Inflammatory macrophage treated with lipopolysaccharide for 4 hours (primary cell): ENCODE measurements at regions not wholly inside any gene's neighbourhood (a gene's known extent, or its start where the extent isn't known, plus 50 kb on each side); places are given as distances from the start of the nearest gene placed in this dataset.
"Not testable (repeated sequence)": the region's sequence is repeated elsewhere in the genome, so short reads cannot be mapped to it uniquely, and the experiment has no call there.

Source experiments
- DNase-seq: peaks from one replicate; pipeline ENCODE4 v3.0.0-alpha.2; 2020

DNA sequence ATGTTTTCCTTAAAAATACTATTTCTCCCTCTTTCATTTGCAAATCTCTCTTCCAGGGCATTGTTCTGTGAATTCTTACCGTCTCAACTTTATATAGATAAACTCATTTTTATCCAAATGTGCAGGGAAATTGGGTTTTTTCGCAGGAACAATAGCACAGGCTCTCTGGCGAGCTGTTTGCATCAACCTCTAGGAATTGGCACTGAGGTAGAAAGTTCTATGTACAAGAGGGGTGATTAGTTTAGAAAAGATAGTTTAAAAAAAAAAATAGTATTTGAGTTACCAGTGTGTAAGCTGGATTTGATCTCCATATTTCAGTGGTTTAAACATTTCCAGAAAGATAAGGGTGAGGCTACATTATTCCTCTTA lies 129.7 kb upstream of the BTN3A2 start:
- no peak for DNase-seq

- DNase-seq: not testable (repeated sequence)
Observed at GRCh38 chr6:26239415-26239814, 125.6 kb upstream of the BTN3A2 start.

GRCh38 chr6:26240157-26241032 lies 124.6 kb upstream of the BTN3A2 start:
- peak; percentile 82 for DNase-seq

DNA sequence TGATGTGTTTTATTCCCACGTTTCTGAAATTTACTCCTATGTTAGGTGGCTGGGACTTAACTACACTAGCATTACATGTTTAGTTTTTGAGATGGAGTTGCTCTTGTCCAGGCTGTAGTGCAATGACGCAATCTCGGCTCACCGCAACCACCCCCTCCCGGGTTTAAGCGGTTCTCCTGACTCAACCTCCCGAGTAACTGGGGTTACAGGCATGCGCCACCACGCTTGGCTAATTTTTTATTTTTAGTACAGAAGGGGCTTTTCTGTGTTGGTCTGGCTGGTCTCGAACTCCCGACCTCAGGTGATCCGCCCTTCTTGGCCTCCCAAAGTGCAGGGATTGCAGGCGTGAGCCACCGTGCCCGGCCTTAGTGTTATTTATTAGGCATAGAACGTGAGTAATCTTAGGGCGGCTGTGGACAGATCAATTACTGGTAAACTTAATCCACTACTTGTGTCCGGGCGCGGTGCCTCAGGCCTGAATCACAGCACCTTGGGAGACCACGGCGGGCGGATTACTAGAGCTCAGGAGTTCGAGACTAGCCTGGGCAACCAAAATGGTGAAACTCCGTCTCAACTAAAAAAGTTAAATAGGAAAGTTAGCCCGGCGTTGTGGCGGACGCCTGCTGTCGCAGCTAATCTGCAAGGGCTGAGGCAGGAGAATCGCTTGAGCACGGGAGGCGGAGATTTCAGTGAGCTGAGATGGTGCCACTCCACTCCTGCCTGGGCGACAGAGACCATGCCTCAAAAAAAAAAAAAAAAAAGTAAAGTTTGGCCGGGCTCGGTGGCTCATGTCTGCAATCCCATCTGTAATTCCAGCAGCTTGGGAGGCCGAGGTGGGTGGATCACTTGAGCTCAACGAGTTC lies 123.7 kb upstream of the BTN3A2 start:
- DNase-seq: peak; percentile 65

- no peak for DNase-seq
Observed at GRCh38 chr6:26243132-26243531, 121.9 kb upstream of the BTN3A2 start.

DNA sequence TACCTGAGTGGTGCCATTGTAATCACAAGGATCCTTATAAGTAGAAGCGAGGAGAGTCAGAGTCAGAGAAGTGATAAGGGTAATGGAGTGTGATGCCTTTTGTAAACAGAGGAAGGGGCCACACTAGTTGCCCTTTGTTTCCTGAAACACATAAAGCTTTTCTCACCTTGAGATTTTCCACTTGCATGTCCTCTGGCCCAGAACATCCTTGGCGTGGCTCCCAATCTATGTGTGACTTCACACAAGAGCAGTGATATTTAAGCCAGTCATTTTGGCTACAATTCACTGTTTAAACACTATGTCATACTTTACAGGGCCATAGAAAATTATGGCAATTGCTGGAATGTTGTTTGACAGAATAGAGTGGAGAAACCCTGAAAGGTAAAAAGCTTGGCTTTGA lies 121.2 kb upstream of the BTN3A2 start:
- DNase-seq: no peak

GRCh38 chr6:26246058-26246457 lies 118.9 kb upstream of the BTN3A2 start:
- no peak for DNase-seq

DNA sequence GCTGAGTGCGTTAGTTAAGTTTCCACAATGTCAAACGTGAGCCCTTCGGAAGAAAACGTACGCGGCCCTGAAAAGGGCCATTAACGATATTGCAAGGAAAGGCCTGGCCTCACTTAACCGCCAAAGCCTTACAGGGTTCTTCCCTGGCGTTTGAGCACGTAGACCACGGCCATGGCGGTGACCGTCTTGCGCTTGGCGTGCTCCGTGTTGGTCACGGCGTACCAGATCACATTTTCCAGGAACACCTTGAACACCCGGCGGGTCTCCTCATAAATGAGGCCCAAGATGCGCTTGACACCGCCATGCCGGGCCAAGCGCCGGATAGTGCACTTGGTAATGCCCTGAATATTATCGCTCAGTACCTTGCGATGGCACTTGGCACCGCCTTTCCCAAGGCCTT lies 118.4 kb upstream of the BTN3A2 start:
- DNase-seq: no peak

DNA sequence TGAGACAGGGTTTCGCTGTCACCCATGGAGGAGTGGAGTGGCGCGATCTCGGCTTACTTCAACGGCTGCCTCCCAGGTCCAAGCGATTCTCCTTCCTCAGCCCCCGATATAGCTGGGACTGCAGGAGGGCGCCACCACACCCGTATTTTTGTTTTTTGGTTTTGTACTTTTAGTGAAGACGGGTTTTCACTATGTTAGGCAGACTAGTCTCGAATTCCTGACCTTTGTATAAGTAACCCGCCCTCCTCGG lies 115.4 kb upstream of the BTN3A2 start:
- peak; percentile 58 for DNase-seq

DNA sequence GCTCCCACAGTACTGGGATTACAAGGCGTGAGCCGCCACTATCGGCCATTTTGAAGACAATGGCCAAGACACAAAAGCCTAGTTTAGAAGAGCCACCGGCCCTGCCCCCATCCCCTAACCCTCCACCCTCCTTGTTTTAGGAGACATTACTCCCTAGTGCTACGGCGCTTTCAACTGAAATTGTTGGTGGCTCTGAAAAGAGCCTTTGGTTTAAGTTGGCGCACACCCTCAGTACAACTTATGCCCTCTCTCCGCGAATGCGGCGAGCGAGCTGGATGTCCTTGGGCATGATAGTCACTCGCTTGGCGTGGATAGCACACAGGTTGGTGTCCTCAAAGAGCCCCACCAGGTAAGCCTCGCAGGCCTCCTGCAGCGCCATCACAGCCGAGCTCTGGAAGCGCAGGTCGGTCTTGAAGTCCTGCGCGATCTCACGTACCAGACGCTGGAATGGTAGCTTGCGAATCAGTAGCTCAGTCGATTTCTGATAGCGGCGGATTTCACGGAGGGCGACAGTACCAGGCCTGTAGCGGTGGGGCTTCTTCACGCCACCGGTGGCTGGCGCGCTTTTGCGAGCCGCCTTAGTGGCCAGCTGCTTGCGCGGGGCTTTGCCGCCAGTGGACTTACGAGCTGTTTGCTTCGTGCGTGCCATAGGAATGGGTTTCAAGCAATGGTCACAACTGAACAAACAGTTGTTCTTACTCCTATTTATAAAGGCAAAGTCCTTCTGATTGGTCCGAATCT lies 114.9 kb upstream of the BTN3A2 start:
- DNase-seq: peak; percentile 66

- peak; percentile 50 for DNase-seq
Observed at GRCh38 chr6:26250698-26251044, 114.3 kb upstream of the BTN3A2 start.

GRCh38 chr6:26251354-26252076 lies 113.5 kb upstream of the BTN3A2 start:
- DNase-seq: peak; percentile 86

- no peak for DNase-seq
Observed at GRCh38 chr6:26252077-26252472, 112.9 kb upstream of the BTN3A2 start.

DNA sequence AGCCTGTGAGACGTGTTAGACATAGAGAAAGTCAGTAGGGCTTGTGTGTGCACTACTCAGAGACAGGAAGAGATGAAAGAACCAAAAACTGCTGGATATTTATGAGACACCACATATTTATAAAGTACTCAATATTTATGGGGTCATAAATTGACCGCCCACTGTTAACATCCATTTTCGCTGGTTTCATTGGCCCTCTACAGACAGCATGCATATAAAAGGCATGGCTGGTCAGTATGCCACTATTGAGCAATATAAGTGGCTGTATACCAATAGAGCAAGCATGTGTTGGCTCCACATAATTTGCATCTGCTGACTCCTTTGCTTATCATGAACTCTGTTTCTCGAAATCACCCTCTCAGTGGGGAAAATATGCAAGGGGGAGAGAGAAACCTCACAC lies 110.3 kb upstream of the BTN3A2 start:
- DNase-seq: no peak

GRCh38 chr6:26257272-26257671 lies 107.7 kb upstream of the BTN3A2 start:
- DNase-seq: no peak

- DNase-seq: peak; percentile 9
Observed at GRCh38 chr6:26258212-26258977, 106.6 kb upstream of the BTN3A2 start.

DNA sequence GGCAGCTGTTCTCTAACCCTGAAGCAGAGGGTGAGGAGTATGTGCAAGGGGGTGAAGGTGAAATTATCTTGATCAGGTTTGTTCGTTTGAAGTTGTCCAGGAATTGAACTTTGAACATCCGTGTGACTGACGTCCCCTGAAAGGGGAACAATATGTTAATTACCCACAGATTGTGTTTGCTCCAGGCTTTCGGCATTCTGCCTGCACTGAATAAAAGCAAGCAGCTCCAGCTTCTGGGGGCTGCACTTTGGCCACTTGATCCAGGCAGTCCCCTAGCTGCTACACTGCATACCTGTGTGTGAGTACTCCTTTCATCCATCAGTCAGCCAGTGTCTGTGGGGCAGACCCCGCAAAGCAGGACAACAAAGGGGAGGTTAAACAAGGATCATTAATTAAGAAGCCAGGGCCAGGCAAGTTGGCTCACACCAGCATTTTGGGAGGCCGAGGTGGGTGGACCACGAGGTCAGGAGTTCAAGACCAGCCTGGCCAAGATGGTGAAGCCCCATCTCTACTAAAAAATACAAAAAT lies 104.8 kb upstream of the BTN3A2 start:
- DNase-seq: peak; percentile 14

DNA sequence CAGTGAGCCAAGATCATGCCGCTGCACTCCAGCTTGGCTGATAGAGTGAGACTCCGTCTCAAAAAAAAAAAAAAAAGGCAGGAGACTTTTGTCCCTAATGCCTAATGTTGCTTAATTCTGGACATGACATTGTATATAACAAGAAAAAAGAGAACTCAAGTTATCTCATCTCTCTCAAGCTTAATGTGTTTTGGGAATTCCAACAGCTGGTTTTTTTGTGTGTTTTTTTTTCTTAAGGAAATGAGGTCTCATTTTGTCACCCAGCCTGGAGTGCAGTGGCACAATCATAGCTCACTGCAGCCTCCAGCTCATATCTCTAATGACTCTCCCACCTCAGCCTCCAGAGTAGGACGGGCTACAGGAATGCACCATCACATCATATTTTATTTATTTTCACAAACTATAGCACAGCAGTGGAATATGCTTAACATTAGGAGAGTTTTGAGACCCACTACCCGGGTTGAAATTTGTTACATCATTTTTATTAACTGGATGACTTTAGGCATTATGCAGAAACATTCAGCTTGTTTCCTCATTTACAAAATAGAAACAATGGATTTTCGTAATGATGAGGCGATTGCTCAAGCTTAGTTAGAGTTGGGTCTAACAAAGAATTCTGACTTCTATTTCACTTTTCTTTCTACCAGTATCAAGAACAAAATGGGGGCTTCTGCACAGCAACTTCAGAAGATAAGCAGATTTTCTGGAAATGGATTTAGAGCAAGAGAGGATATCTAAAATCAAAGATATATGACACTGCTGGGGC lies 104.1 kb upstream of the BTN3A2 start:
- peak; percentile 93 for DNase-seq

- no peak for DNase-seq
Observed at GRCh38 chr6:26264547-26264946, 100.5 kb upstream of the BTN3A2 start.

DNA sequence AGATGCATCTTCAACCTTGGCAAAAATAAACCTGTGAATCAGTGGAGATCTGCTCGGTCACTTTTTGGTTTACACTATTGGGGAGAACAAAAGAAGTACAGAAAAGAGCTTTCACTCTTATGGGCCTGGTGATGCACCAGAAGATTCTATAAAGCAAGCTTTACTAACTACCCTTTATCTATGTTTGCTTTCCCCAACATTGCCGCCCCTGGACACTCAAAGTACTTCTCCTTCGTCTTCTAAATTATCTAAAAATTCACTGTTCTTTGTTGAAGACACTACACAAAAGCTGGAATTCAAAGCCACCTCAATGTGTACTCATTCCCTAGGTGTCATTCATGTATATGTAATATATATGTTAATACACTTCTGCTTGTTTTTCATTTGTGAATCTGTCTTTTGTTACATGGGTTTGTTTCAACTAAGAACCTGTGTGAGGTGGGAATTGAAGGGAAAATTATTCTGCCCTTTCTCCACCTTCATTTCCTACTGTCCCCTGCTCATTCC lies 97.9 kb upstream of the BTN3A2 start:
- no peak for DNase-seq
